DOHH2 (cell line): ENCODE measurements at regions not wholly inside any gene's neighbourhood (a gene's known extent, or its start where the extent isn't known, plus 50 kb on each side); places are given as distances from the start of the nearest gene placed in this dataset.

Experiments
- CTCF ChIP-seq: fragments of 200-600 bp; sonication (generic); IDR thresholded peaks from one replicate; pipeline ENCODE4 v1.5.1; 2014; ENCODE audit warnings: antibody characterized with exemption, mild to moderate bottlenecking, low read depth, low read length; ENCODE audit not compliant: poor library complexity, severe bottlenecking
- EZH2phosphoT487 ChIP-seq: fragments of 200-600 bp; sonication (generic); IDR thresholded peaks from 2 replicates; pipeline ENCODE4 v1.6.1; 2017; ENCODE audit warnings: borderline replicate concordance, mild to moderate bottlenecking, antibody characterized with exemption, low read length, moderate library complexity, mixed read lengths

GRCh38 chr2:109679225-109679624 lies 65.1 kb downstream of the SOWAHC start:
- no peak for TF ChIP-seq CTCF
- no peak for TF ChIP-seq EZH2phosphoT487
